Activated CD4-positive, alpha-beta memory T cell treated with anti-CD3 and anti-CD28 coated beads, Interleukin-2, amount 10 ng/mL, durations not matched to agents 7 days and 5 days (primary cell): ENCODE measurements at regions not wholly inside any gene's neighbourhood (a gene's known extent, or its start where the extent isn't known, plus 50 kb on each side); places are given as distances from the start of the nearest gene placed in this dataset.

Experiments used
- CTCF ChIA-PET: fragments of 350-600 bp; sonication (Branson Sonifier 250); formaldehyde crosslinking; loops from one replicate; lab custom pipeline; 2021; ENCODE audit warnings: antibody characterized with exemption, inconsistent platforms; lab: Charles Lee
- POLR2A ChIA-PET: fragments of 350-600 bp; sonication (Branson Sonifier 250); formaldehyde crosslinking; loops from one replicate; lab custom pipeline; 2021; ENCODE audit warnings: antibody characterized with exemption; lab: Charles Lee
- DNase-seq: peaks from one replicate; pipeline ENCODE4 v3.0.0-alpha.2; 2020
- H3K27ac Mint-ChIP-seq: one replicate; pipeline ENCODE4 v1.8.0; 2021; ENCODE audit warnings: mild to moderate bottlenecking, mixed read lengths
- H3K27me3 Mint-ChIP-seq: one replicate; pipeline ENCODE4 v1.8.0; 2021; ENCODE audit warnings: mixed read lengths
- H3K36me3 Mint-ChIP-seq: one replicate; pipeline ENCODE4 v1.8.0; 2021; ENCODE audit warnings: low read depth, mixed read lengths
- H3K4me1 Mint-ChIP-seq: one replicate; pipeline ENCODE4 v1.8.0; 2021; ENCODE audit warnings: mixed read lengths
- H3K4me3 Mint-ChIP-seq: one replicate; pipeline ENCODE4 v1.8.0; 2021; ENCODE audit warnings: mild to moderate bottlenecking, mixed read lengths
- H3K9me3 Mint-ChIP-seq: one replicate; pipeline ENCODE4 v1.8.0; 2021; ENCODE audit warnings: mixed read lengths

DNA sequence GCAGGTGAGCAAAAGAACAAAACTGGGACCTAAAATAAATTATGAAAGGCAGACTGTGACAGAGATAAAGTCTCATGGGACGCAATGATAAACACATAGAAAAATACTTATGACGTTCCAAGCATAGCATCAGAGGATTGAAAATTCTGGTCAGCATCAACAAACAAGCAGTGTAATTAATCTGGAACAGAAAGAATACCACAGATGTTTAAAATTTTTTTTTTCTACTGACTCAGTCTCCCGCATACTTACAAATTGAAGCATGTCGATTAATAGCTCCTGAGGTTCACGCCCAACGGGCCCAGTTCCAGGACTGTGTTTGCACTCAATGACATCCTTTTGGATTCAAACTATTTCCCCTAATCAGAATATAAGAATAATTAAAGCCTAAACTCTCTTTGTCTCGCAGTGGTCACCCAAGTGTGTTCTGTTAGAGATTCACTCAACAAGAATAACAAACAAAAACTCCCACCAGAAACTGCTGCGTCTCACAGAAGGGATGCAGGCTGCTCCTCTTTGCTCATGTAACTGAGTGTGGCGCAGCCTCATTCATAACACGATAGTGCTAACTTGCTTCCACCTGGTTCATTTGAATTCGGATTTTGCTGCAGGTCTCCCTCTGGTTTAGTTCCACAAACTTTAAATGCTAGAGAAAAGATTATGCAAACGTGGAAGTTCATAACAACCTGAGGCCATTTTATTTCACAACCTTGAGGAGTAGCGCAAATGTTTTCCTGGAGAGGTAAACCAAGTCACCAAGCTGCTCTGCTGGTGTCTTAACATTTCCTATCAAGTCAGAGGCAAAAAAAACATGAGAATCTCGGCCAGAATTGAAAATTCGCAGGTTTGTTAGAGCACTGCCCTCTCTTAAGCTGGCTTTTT lies 69.0 kb upstream of the CITED2 start:
- Mint-ChIP-seq H3K27me3 (no peaks in the 10 kb centered on the region), H3K36me3 (peaks cover 4% of the 10 kb centered on the region), H3K4me1 (peaks cover 42% of the 10 kb centered on the region), H3K27ac (no peak overlapping the region), H3K4me3 (no peak overlapping the region), H3K9me3 (no peaks in the 10 kb centered on the region)
- no peak for DNase-seq
- ChIA-PET CTCF (interaction anchor here (1.1 to 1.5 kb wide), 4 partner anchors 68 to 224 kb away, joined by 3 to 4 read pairs (median 3); partner anchors contain the start of gene CITED2), POLR2A (interaction anchor here (1.0 to 2.4 kb wide), 2 partner anchors 68 to 74 kb away, joined by 3 to 20 read pairs; partner anchors contain the start of gene CITED2)

GRCh38 chr6:139442188-139442671 lies 67.8 kb upstream of the CITED2 start:
- peaks cover 4% of the 10 kb centered on the region for H3K36me3 Mint-ChIP-seq
- H3K27ac Mint-ChIP-seq: peak overlapping the region; percentile 88
- H3K27me3 Mint-ChIP-seq: no peaks in the 10 kb centered on the region
- peaks cover 30% of the 10 kb centered on the region for H3K4me1 Mint-ChIP-seq
- CTCF ChIA-PET: interaction anchor here (0.6 to 1.5 kb wide), 5 partner anchors 32 to 222 kb away, joined by 3 to 4 read pairs (median 3); partner anchors contain the start of gene CITED2
- no peaks in the 10 kb centered on the region for H3K9me3 Mint-ChIP-seq
- POLR2A ChIA-PET: interaction anchor here (1.0 to 2.4 kb wide), 2 partner anchors 67 to 73 kb away, joined by 3 to 20 read pairs; partner anchors contain the start of gene CITED2
- DNase-seq: peak; percentile 18
- H3K4me3 Mint-ChIP-seq: peak overlapping the region; percentile 58

DNA sequence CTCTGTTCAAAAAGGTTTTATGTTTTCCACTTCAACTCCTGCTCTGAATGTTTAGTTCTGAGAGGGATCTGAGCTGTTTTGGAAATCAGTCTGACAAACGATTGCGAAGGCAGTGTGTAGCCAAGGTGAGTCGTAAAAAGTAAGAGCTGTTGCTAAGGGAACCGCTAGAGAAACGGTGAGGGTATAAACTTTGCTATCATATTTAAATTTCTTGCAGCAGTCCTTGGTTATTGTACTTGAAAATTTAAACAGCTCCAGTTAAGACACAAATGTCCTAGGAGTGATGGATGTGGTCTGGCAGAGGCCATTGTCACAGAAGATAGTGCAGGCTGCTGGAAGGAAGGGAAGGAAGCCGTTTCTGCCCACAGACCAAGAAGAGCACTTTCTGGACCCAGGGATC lies 64.9 kb upstream of the CITED2 start:
- POLR2A ChIA-PET: interaction anchor here (1.9 kb wide), 1 partner anchor 65 kb away, joined by 7 read pairs; the partner anchor contains the start of gene CITED2
- Mint-ChIP-seq H3K27me3 (no peaks in the 10 kb centered on the region), H3K9me3 (no peaks in the 10 kb centered on the region), H3K36me3 (peaks cover 4% of the 10 kb centered on the region), H3K27ac (no peak overlapping the region), H3K4me1 (peaks cover 25% of the 10 kb centered on the region), H3K4me3 (no peak overlapping the region)
- CTCF ChIA-PET: no interaction called here
- no peak for DNase-seq

GRCh38 chr6:139438775-139439174 lies 64.3 kb upstream of the CITED2 start:
- Mint-ChIP-seq H3K4me1 (peaks cover 25% of the 10 kb centered on the region), H3K27me3 (no peaks in the 10 kb centered on the region), H3K36me3 (peaks cover 4% of the 10 kb centered on the region), H3K9me3 (no peaks in the 10 kb centered on the region), H3K27ac (no peak overlapping the region), H3K4me3 (no peak overlapping the region)
- ChIA-PET POLR2A (no interaction called here), CTCF (no interaction called here)
- no peak for DNase-seq

DNA sequence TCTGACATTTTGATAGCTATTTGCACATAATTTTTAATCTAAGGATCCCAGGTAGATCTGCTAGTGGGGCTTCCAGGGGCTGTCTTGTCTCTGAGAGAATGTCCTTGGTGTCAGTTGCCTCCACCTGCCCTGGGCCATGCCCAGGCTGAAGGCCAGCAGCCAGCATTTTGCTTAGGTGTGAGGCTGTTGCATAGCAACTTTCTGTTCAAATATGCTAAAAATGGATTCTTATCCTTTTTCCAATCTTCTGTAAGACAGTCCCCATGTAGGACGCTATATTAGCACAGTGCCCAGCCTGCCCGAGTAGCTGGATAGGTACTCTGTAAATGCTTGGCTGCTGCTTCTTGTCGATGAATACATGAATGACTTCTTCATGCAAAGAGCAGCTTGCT lies 62.5 kb upstream of the CITED2 start:
- H3K36me3 Mint-ChIP-seq: no peaks in the 10 kb centered on the region
- H3K27ac Mint-ChIP-seq: no peak overlapping the region
- no peak for DNase-seq
- no peak overlapping the region for H3K4me3 Mint-ChIP-seq
- peaks cover 10% of the 10 kb centered on the region for H3K4me1 Mint-ChIP-seq
- POLR2A ChIA-PET: no interaction called here
- no peaks in the 10 kb centered on the region for H3K27me3 Mint-ChIP-seq
- CTCF ChIA-PET: no interaction called here
- peaks cover 4% of the 10 kb centered on the region for H3K9me3 Mint-ChIP-seq

- Mint-ChIP-seq H3K36me3 (no peaks in the 10 kb centered on the region), H3K9me3 (peaks cover 7% of the 10 kb centered on the region), H3K27ac (no peak overlapping the region), H3K4me1 (peaks cover 8% of the 10 kb centered on the region), H3K4me3 (no peak overlapping the region), H3K27me3 (no peaks in the 10 kb centered on the region)
- DNase-seq: no peak
- ChIA-PET POLR2A (interaction anchor here (2.0 kb wide), 1 partner anchor 61 kb away, joined by 7 read pairs; the partner anchor contains the start of gene CITED2), CTCF (no interaction called here)
Observed at GRCh38 chr6:139436200-139436956, 61.9 kb upstream of the CITED2 start.

DNA sequence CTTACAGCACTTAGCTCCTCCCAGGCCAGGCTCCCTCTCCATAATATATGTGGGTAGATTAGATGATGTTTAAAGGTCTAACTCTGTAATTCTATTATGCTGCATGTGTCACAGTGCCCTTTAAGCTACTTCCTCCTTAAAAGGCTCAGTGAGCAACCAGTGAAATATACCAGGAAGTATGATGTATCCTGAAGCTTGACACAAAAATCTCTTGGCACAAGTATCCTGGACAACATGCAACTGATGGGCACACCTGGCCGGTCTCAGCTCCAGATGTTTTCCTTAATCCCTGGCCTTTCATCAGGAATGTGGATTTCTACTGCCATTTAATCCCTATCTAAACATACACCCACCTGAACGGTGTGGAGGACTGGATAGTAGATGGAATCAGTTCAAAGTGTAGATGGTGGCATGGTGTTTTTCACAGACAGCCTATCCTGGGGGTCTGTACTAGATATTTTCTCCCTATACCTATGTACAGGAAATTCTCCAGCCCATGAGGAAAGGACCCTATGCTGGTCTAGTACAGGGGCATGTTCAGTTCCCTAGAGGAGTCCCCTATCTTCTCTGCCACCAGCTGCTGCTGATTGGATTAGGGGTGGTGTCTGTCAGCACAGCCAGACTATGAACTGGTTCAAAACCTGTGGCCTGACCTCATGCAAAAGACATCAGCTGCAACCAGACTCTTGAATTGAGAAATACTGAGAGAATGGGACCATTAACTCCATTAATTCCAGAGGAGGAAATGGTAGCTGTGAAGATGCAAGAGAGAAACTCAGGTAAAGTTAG lies 59.4 kb upstream of the CITED2 start:
- no peak overlapping the region for H3K4me3 Mint-ChIP-seq
- peaks cover 7% of the 10 kb centered on the region for H3K9me3 Mint-ChIP-seq
- ChIA-PET CTCF (no interaction called here), POLR2A (interaction anchor here (0.6 to 2.0 kb wide), 2 partner anchors 59 to 97 kb away, joined by 3 to 7 read pairs; partner anchors contain the start of gene CITED2)
- H3K36me3 Mint-ChIP-seq: no peaks in the 10 kb centered on the region
- DNase-seq: no peak
- no peak overlapping the region for H3K27ac Mint-ChIP-seq
- H3K4me1 Mint-ChIP-seq: peaks cover 2% of the 10 kb centered on the region
- no peaks in the 10 kb centered on the region for H3K27me3 Mint-ChIP-seq

GRCh38 chr6:139431602-139431956 lies 57.1 kb upstream of the CITED2 start:
- POLR2A ChIA-PET: no interaction called here
- DNase-seq: no peak
- CTCF ChIA-PET: no interaction called here
- Mint-ChIP-seq H3K27ac (no peak overlapping the region), H3K27me3 (peaks cover 1% of the 10 kb centered on the region), H3K36me3 (no peaks in the 10 kb centered on the region), H3K9me3 (peaks cover 7% of the 10 kb centered on the region), H3K4me3 (no peak overlapping the region), H3K4me1 (peaks cover 2% of the 10 kb centered on the region)

GRCh38 chr6:139430899-139431601 lies 56.6 kb upstream of the CITED2 start:
- Mint-ChIP-seq H3K4me3 (no peak overlapping the region), H3K27ac (no peak overlapping the region), H3K27me3 (peaks cover 1% of the 10 kb centered on the region), H3K36me3 (no peaks in the 10 kb centered on the region), H3K4me1 (peaks cover 2% of the 10 kb centered on the region), H3K9me3 (peaks cover 7% of the 10 kb centered on the region)
- ChIA-PET POLR2A (no interaction called here), CTCF (no interaction called here)
- DNase-seq: no peak

- no peaks in the 10 kb centered on the region for H3K36me3 Mint-ChIP-seq
- no peak overlapping the region for H3K27ac Mint-ChIP-seq
- peaks cover 7% of the 10 kb centered on the region for H3K9me3 Mint-ChIP-seq
- peaks cover 2% of the 10 kb centered on the region for H3K4me1 Mint-ChIP-seq
- no peak overlapping the region for H3K4me3 Mint-ChIP-seq
- ChIA-PET POLR2A (interaction anchor here (0.6 kb wide), 1 partner anchor 326 kb away, joined by 3 read pairs; no protein-coding TSS in a partner anchor), CTCF (interaction anchor here (0.7 kb wide), 1 partner anchor 54 kb away, joined by 4 read pairs; no protein-coding TSS in a partner anchor)
- H3K27me3 Mint-ChIP-seq: peaks cover 1% of the 10 kb centered on the region
- DNase-seq: no peak
Observed at GRCh38 chr6:139429580-139430145, 55.2 kb upstream of the CITED2 start.

DNA sequence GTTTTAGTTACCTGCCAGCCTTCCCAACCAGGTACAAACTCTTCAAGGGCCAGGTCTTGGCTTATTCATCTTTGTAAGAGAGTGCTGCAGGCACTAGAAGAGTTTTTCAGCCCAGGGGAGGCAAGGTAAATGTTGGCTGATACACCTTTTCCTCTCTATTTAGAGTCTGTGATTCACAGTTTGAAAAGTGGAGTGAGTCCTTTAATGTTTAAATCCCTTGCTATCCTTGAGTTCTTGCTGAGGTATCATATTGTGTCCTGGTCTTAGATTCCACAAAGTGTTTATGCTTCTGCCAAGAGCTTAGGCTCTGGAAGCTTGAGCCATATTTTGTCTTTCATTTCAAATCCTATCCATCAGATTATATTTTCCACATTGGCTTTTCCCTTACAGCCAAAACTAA lies 52.8 kb upstream of the CITED2 start:
- POLR2A ChIA-PET: no interaction called here
- no peak overlapping the region for H3K4me3 Mint-ChIP-seq
- H3K4me1 Mint-ChIP-seq: no peaks in the 10 kb centered on the region
- H3K27ac Mint-ChIP-seq: no peak overlapping the region
- H3K27me3 Mint-ChIP-seq: peaks cover 1% of the 10 kb centered on the region
- H3K9me3 Mint-ChIP-seq: peaks cover 6% of the 10 kb centered on the region
- DNase-seq: no peak
- H3K36me3 Mint-ChIP-seq: no peaks in the 10 kb centered on the region
- CTCF ChIA-PET: no interaction called here
